Esophagus squamous epithelium (tissue), 5 donors: ENCODE measurements at regions not wholly inside any gene's neighbourhood (a gene's known extent, or its start where the extent isn't known, plus 50 kb on each side); places are given as distances from the start of the nearest gene placed in this dataset.

Experiments used
- DNase-seq: peaks from one replicate; lab custom pipeline; 2025; lab: John Stamatoyannopoulos, UW
- H3K27ac ChIP-seq, 4 donors: fragments of 200-600 bp; sonication (generic); one replicate each; pipeline ENCODE4 v1.5.1; 2016 to 2019; ENCODE audit warnings: mild to moderate bottlenecking in 1 of 4
- H3K27me3 ChIP-seq, 4 donors: fragments of 200-600 bp; sonication (generic); 1 replicate in 3 of 4; 2 replicates in 1 of 4; pipeline versions ENCODE4 v1.5.1 to v1.6.0; 2017 to 2021; ENCODE audit warnings: antibody characterized with exemption in 1 of 4
- H3K36me3 ChIP-seq, 3 donors: fragments of 200-600 bp; sonication (generic); one replicate each; pipeline ENCODE4 v1.5.1; 2016 to 2019
- H3K4me1 ChIP-seq, 3 donors: fragments of 200-600 bp; sonication (generic); one replicate each; pipeline ENCODE4 v1.5.1; 2017 to 2019
- H3K4me3 ChIP-seq, 4 donors: fragments of 200-600 bp; sonication (generic); 1 replicate in 3 of 4; 2 replicates in 1 of 4; pipeline ENCODE4 v1.5.1; 2016 to 2019; ENCODE audit warnings: mild to moderate bottlenecking in 2 of 4, moderate library complexity in 1 of 4
- H3K9me3 ChIP-seq, 3 donors: fragments of 200-600 bp; sonication (generic); one replicate each; pipeline ENCODE4 v1.5.1; 2016 to 2019
- CTCF ChIP-seq, 6 experiments: fragments of 450-650 bp in 4 of 6; fragments of 200-600 bp in 2 of 6; sonication (generic) in 2 of 6; IDR thresholded peaks; one replicate each; pipeline ENCODE4 v1.5.1; 2016 to 2019; ENCODE audit warnings: antibody characterized with exemption in 6 of 6, mild to moderate bottlenecking in 4 of 6, moderate library complexity in 4 of 6
- POLR2A ChIP-seq, 4 donors: fragments of 450-650 bp; IDR thresholded peaks; one replicate each; pipeline ENCODE4 v1.6.1; 2017; ENCODE audit warnings: antibody characterized with exemption in 4 of 4, mild to moderate bottlenecking in 4 of 4, moderate library complexity in 3 of 4
- WGBS, 2 donors: methylation state at CpG; one replicate each; pipeline ENCODE4 v1.1.5; 2018; 5-methylcytosine and 5-hydroxymethylcytosine counted together
- intact Hi-C: fragments of 100-400 bp; cut with DNase I; formaldehyde crosslinking; loops from one replicate; pipeline ENCODE4 v1.15.0; 2022
- donor health status: DM: yes; HTN: yes; CAD: no.

- Histone ChIP-seq H3K27me3 (no peaks in the 10 kb centered on the region), H3K9me3 (no peaks in the 10 kb centered on the region), H3K4me1 (peaks cover 0 to 39% (median 15%) of the 10 kb centered on the region in 3 donors), H3K4me3 (no peak overlapping the region), H3K36me3 (no peaks in the 10 kb centered on the region), H3K27ac (peak overlapping the region in 1 of 4 donors; percentile 58)
- no peak for TF ChIP-seq CTCF (IDR thresholded peaks at IDR 0.05)
- TF ChIP-seq POLR2A (IDR thresholded peaks at IDR 0.05) = no peak
- DNase-seq = no peak
- intact Hi-C loops = no loop called here
- 80 to 88% methylated on average over 3 to 6 of the region's 6 CpGs for WGBS, 2 donors
Observed at GRCh38 chr1:244212219-244212618, 161.1 kb downstream of the ZBTB18 start.

GRCh38 chr1:244212797-244213475, 161.9 kb downstream of the ZBTB18 start:
- H3K4me1 ChIP-seq = peaks cover 0 to 39% (median 15%) of the 10 kb centered on the region in 3 donors
- DNase-seq = no peak
- H3K9me3 ChIP-seq = no peaks in the 10 kb centered on the region
- WGBS, 2 donors = 59 to 81% methylated on average over 8 of the region's 8 CpGs
- peak overlapping the region in 1 of 4 donors; percentile 58 for H3K27ac ChIP-seq
- H3K36me3 ChIP-seq = no peaks in the 10 kb centered on the region
- H3K4me3 ChIP-seq = no peak overlapping the region
- TF ChIP-seq POLR2A (IDR thresholded peaks at IDR 0.05) (no peak), CTCF (IDR thresholded peaks at IDR 0.05) (no peak)
- H3K27me3 ChIP-seq = no peaks in the 10 kb centered on the region
- intact Hi-C loops = no loop called here

GRCh38 chr1:244214009-244214967, 163.2 kb downstream of the ZBTB18 start:
- intact Hi-C loops = no loop called here
- H3K27ac ChIP-seq = peak overlapping the region; percentile 26 to 76 (median 61)
- H3K36me3 ChIP-seq = no peaks in the 10 kb centered on the region
- WGBS, 2 donors = 50 to 58% methylated on average over 16 to 17 of the region's 17 CpGs
- H3K27me3 ChIP-seq = peaks cover 0 to 3% (median 0%) of the 10 kb centered on the region in 4 donors
- no peak overlapping the region for H3K4me3 ChIP-seq
- no peaks in the 10 kb centered on the region for H3K9me3 ChIP-seq
- H3K4me1 ChIP-seq = peaks cover 0 to 39% (median 15%) of the 10 kb centered on the region in 3 donors
- no peak for DNase-seq
- TF ChIP-seq POLR2A (IDR thresholded peaks at IDR 0.05) = no peak

GRCh38 chr1:244216836-244217235, 165.8 kb downstream of the ZBTB18 start:
- H3K9me3 ChIP-seq = no peaks in the 10 kb centered on the region
- no peak overlapping the region for H3K4me3 ChIP-seq
- no peak overlapping the region for H3K27ac ChIP-seq
- no peak for DNase-seq
- WGBS, 2 donors = 76 to 90% methylated on average over 5 of the region's 5 CpGs
- intact Hi-C loops = no loop called here
- H3K36me3 ChIP-seq = no peaks in the 10 kb centered on the region
- H3K27me3 ChIP-seq = peaks cover 0 to 9% (median 0%) of the 10 kb centered on the region in 4 donors
- no peak for TF ChIP-seq POLR2A (IDR thresholded peaks at IDR 0.05)
- no peak for TF ChIP-seq CTCF (IDR thresholded peaks at IDR 0.05)
- H3K4me1 ChIP-seq = peaks cover 0 to 28% (median 15%) of the 10 kb centered on the region in 3 donors

GRCh38 chr1:244217711-244218110, 166.6 kb downstream of the ZBTB18 start:
- Histone ChIP-seq H3K4me1 (peaks cover 0 to 20% (median 12%) of the 10 kb centered on the region in 3 donors), H3K9me3 (no peaks in the 10 kb centered on the region), H3K27ac (no peak overlapping the region), H3K4me3 (no peak overlapping the region), H3K36me3 (no peaks in the 10 kb centered on the region), H3K27me3 (peaks cover 0 to 9% (median 0%) of the 10 kb centered on the region in 4 donors)
- intact Hi-C loops = no loop called here
- DNase-seq = no peak
- WGBS, 2 donors = 88 to 91% methylated on average over 2 of the region's 2 CpGs
- no peak for TF ChIP-seq POLR2A (IDR thresholded peaks at IDR 0.05)
- TF ChIP-seq CTCF (IDR thresholded peaks at IDR 0.05) = no peak
